GM18498 (cell line): ENCODE measurements at regions not wholly inside any gene's neighbourhood (a gene's known extent, or its start where the extent isn't known, plus 50 kb on each side); places are given as distances from the start of the nearest gene placed in this dataset.
A peak's percentile ranks its signal among the peaks of the same experiment; 100 is the strongest.

Experiments
- ATAC-seq: cut with Tn5 transposase; IDR thresholded peaks from one replicate; pipeline ENCODE4 v1.9.1; 2021; ENCODE audit warnings: mild to moderate bottlenecking, moderate library complexity; ENCODE audit not compliant: unreplicated experiment

DNA sequence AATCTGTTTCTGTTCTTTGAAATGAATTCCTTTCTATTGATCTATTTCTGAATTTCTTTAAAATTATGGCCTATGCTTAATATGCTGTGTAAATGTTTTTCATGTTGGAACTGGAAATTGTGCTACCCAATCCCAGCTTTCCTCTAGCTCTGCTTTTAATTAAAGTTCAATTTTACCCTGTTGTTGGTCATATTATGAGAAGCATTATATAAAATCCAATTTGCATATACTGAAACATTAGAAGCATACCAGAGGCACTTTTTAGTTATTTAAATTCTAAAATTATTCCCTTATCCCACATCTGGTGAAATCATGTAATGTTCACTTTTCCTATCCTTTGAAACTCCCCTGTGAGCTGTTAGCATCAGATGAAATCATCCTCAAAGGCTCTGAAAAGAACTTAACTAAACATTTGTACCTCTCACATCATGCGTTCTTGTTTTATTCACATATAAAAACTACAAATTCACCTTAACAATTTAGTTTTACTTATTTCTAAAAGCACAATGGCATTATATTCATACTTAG, 160.6 kb upstream of the COL21A1 start:
- no peak for ATAC-seq

DNA sequence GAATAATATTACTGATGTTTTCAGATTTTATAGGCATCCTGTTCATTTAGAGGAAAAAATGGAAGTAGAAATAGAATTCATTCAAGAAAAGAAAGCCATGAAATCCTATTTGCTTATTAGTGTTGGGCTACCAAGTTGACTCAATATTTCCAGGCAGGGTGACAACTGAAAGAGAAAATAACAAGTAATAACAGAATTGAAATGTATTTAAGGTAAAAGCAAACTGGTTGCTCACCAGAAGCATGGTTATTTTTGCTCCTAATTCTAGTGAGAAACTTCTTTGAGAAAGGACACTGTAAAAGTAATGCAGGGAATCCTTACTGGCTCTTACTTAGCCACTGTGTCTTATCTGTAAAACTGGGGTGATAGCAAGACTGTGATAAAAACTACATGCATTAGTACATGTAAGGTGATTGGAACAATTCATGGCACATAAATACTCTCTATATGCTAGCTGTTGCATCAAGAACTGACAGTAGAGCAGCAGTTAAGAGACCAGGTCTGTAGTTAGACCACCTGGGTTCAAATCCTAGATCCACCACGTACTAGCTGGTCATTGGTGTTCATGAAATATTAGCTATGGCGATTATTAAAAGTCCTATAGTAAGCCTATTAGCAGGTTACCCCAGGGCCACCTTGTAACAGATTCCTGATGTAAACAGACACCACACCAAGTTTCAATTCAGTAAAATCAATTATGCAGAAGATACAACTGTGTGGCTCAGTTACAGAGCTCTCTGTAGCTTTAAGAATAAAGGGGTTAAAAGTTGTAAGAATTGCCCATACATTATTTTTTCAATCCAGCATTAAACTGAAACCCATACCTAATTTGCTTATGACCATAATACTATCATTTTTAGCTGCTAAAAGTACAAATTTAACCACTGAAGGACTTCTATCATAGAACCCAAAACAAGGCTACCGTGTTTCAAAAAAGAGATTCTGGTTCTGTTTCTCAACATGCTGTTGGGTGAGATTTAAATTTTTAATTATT, 159.2 kb upstream of the COL21A1 start:
- peak; percentile 72 for ATAC-seq

DNA sequence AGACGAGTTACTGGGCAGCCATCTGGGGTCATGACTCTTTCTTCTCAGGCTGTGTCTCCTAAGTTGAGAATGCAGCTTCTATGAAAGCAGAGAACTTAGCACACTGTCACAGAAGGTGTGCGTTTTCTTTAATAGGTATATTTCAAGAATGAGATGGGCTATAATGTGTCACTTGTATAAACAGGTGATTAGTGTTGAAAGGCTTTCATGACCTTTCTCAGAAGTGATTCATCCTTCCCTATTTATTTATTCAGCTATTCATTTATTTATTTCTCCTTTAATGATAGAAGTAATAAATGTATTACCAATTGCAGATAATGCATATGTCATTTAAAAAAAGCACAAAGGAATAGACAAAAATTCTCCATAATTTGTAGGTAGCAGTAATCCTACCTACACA, 157.2 kb upstream of the COL21A1 start:
- no peak for ATAC-seq

DNA sequence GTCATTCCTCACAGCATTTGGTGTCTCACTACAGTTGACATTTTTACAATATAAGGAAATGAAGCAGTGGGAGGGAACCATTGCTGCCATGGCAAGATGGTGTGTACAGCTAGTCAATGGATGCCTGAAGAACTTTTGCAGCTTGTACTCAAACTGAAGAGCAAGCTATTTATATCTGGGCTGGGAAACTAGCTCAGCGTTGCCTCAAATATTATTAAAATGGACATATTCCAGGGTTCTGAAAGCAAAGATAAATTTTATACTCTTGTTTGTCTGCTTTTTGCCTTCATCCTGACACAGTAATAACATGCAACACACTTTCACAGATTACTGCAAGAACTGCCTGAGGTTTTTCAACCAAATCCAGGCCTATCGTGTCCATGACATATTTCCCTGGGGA, 156.4 kb upstream of the COL21A1 start:
- ATAC-seq: no peak

DNA sequence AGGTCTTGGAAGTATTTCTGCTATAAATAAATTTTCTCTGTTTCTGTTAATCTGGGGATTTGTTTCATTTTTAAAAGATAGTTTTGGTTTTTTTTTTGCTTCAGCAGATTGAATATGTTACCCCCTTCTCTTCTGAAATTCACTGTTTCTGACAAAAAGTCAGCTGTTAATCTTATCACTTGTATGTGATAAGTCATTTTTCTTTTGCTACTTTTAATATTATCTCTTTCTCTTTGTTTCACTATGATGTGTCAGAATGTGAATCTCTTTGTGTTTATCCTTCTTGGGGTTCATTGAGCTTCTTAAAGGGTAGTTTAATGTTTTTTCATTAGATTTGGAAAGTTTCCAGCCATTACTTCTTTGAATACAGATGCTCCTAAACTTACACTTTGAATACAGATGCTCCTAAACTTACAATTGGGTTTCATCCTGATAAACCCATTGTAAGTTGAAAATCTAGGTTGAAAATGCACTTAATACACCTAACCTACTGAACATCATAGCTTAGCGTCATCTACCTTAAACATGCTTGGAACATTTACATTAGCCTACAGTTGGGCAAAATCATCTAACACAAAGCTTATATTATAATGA, 154.2 kb upstream of the COL21A1 start:
- no peak for ATAC-seq

DNA sequence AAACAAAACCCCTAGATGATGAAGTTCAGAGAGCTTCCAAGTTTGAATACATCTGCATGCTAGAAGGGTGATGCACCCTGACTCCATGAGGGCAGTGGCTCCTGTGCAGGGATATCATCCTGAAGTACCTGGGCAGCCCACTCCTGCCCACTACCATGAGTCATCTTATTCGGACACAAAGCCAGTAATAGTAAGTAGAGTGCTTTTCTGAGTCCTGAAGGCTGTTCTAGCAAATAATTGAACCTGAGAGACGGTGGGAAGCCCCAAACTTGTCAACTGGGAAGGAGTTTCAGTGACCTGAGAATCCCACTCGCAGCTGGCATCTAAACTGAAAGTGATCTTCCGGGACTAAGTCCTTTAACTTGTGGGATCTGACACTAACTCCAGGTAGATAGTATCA, 152.9 kb upstream of the COL21A1 start:
- no peak for ATAC-seq

DNA sequence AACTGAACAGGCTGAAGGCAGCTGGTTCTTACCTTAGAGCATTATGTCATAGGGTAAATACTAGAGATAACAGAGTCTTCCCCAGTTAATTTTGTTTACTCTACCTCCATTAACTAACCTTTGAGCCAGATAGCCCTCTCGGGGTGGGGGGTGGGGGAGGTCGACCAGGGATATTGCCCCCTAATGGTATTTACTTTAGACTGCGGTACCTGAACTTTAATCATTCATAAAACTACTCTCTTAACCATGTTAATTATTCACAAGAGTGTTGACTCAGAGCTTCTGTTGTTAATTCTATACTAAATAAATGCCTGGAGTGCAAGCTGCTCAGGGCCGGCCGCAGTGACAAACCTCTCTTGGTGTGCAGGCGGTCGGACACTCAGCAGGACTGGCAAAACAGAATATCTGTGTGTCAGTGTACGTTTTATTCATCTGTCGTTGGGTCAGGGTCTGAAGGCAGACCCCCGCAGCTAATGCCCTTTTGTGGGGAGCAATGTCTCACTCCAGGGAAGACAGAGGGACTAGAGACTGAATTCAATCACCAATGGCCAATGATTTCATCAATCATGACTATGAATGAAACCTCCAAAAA, 152.4 kb upstream of the COL21A1 start:
- no peak for ATAC-seq

DNA sequence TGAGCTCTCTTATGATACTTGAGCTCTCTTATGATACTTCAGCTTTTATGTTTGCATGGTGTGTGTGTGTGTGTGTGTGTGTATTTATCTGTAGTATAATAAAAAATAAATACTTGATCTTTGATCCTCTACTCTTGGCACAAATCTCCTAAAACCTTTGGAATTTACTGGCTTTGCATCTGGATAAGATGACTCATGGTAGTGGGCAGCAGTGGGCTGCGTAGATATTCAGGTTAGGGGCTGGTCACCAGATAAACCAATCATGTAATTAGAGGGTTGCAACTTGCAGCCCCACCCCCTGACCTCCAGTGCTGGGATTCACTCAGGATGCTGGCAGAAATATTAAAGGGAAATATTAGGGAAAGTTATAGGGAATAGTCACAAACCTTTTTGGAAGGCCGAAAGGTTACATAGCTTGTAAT, 151.9 kb upstream of the COL21A1 start:
- ATAC-seq: no peak

DNA sequence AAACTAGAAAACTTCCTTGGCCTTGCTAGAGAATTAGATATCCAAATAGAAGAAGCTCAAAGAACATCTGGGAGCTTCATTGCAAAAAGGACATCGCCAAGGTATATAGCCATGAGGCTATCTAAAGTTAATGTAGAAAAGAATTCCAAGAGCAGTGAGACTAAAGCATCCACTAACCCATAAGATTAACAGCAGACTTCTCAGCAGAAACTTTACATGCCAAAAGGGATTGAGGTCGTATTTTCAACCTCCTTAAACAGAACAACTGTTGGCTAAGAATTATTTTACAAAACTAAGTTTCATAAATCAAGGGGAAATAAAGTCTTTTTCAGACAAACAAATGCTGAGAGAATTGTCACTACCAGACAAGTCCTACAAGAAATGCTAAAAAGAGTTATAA, 149.1 kb upstream of the COL21A1 start:
- ATAC-seq: no peak

DNA sequence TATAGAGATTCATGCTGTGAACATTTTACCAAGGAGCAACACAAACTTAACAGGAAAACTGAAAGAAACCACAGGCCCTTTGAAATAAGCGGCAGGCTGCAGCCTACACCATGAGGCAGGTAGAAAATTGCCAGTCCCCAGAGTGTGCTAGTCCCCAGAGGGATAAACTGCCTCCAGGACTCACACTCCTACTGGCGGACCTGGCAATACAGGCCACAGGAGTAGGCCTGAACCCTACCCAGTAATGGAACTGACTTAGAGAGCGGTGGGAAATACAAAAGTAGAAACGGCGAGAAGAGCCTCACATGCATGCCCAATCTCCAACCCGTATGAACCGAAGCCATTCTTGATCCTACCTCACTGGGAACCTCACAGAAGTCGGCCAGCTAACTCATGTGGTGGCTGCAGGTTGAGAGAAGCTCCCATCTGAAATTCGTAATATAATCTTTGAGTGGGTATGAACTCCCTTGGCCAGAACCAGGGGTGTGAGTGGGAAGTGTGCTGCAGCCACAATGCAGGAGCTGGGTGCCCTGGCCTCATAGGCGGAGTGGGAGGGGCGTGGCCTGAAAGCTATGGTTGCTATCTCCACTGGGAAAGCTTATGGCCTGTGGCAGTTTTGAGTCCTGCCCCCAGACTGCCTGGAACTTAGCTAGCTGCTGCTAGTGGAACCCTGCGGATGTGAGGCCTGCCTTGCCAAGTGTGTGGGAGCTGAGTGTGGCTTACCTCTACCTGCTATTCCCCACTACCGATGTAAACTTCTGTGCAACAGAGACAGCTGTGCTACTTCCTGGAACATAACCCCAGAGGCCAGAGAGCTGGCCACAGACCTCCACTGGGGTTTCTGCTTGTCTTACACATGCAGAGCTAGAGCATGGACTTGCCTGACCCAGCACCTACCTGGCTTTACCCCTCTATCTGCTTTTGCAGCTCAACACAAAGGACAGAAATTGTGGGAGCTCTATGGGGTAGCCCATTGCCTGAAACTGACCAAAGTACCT, 146.5 kb upstream of the COL21A1 start:
- no peak for ATAC-seq

DNA sequence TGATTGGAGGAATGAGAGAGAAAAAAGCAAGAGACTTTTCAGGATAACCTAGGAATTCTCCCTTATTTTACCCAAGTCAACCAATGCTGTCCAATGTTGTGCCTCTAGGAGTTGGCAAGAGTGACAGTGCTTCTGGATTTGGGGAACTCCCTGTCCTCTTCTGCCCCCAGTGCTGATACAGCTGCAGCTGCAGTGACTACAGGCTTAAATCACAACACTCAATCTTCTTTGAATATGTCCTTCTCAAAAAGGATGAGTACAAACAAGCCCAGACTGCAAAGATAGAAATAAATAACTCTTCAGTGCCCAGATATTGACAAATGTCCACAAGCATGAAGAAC, 141.0 kb upstream of the COL21A1 start:
- no peak for ATAC-seq

DNA sequence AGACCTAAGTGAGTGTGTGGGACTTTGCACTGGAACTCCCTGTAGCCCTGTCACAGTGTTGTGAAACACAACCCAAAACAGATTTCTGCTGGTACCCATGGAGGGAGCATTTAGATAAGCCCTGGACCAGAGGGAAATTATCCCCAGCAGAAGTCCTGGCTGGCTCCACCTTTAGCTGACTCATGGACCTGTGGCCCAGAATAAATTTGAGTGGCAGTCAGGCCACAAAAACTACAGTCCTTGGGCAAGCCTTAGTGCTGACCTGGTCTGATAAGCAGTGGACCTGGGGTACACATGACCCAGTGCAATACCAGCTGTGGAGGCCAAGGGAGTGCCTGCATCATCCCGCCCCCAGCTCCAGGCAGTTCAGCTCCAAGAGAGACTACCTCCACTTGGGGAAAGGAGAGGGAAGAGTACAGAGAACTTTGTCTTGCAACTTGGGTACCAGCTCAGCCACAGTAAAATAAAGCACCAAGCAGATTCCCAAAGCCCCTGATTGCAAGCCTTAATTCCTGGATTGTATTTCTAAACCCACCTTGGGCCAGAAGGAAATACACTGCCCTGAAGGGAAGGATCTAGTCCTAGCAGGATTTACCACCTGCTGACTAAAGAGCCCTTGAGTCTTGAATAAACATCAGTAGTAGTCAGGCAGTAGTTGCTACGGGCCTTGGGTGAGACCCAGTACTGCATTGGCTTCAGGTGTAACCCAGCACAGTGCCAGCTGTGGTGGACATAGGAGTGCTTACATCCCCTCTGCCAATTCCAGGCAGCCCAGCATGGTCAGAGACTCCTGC, 140.4 kb upstream of the COL21A1 start:
- ATAC-seq: no peak

DNA sequence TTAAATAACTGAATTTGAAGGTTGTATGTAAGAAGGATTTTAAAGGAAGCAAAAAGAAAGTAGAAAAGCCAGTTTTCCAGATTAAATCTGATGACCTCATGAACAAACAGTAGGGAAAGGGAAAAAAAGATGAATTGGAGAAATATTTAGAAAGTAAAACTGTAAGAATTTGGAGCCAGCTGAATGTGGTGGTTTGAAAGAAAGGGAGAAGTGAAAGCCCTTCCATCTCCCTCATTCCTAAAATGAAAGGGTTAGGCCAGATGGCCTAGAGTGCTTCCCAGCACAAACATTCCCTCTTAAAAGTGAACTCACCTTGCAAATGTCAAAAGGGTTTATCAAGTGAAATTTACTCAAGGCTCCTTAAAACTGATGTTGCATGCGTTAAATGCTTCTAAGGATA, 139.3 kb upstream of the COL21A1 start:
- ATAC-seq: no peak

DNA sequence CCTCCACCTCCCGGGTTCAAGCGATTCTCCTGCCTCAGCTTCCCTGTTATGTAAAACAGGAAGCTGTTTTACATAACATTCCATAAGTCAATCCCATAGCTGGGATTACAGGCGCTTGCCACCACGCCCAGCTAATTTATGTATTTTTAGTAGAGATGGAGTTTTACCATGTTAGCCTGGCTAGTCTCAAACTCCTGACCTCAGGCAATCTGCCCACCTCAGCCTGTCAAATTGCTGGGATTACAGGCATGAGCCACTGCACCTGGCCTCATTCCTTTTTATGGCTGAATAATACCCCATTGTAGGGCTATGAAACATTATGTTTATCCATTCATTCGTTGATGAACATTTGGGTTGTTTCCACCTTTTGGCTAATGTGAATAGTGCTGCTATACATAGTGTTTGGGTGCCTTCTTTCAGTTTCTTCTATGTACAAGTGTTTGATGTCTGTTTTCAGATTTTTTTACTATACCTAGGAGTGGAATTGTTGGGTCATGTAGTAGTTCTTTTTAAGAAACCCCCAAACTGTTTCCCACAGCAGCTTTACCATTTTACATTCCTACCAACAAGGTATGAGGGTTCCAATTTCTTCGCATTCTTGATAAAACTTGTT, 138.7 kb upstream of the COL21A1 start:
- no peak for ATAC-seq

DNA sequence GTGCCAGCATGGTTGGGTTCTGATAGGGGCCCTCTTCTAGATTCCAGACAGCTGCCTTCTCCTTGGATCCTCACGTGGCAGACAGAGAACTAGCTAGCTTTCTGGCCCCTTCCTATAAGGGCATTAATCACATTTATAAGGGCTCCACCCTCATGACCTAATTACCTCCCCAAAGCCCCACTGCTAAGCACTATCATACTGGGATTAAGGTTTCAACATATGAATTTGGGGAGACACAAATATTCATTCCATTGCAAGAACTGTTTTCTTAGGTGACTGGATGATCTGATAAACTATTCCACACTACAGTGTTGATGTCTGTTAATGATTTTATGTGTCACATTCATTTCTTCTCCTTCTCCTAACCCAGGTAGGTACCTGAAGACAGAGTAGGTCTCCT, 135.8 kb upstream of the COL21A1 start:
- no peak for ATAC-seq

DNA sequence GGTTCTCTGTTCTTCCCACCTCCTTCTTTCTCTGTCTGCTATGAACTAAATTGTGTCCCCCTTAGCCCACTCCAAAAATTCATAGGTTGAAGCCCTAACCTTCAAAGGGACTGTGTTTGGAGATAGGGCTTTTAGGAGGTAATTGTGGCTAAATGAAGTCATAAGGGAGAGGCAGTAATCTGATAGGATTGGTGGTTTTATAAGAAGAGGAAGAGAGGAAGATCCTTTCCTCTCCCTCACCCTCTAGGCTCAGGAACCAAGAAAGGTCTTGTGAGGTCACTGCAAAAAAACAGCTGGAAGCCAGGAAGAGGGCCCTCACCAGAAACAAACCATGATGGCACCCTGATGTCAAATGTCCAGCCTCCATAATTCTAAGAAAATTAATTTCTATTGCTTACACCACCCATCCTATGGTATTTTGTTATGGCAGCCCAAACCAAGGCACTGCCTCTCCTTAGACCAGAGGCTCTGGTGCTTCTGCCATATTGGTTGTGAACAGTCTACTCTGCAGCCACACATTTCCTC, 135.1 kb upstream of the COL21A1 start:
- no peak for ATAC-seq

DNA sequence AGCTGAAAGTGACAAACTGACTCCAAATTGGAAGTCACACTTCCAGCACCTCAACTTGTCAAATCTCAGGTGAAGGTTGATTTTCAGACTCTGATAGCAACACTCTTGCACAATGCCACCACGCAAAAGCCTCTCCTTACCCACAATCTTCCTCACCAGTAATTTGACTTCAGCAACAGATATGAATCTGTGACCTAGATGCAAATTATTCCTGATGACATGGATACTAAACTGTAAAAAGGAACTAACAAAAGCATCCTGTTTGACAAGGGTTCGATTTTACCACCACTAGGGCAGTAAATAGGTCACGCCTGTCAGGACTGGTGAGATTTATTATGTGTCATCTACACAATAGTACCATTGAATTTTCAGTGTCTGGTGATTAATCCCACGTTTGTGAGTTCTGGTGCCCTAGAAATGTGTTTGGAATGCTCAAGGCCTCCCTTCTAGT, 134.4 kb upstream of the COL21A1 start:
- ATAC-seq: no peak

DNA sequence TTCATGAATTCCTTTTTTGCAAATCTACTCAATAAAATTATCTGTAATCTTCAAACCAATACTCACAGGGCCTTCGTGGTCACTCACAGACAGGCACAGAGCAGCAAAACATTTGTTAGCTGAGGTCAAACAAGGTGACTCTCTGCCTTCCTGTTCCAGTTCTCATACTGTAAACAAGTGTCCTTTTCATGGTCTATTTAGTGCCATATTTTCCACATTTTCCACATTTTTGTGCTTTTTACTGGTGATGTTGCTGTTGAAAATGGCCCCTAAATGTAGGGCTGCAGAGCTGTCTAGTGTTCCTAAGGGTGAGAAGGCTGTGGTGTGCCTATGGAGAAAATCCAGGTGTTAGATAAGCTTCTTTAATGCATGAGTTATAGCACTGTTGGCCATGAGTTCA, 133.1 kb upstream of the COL21A1 start:
- no peak for ATAC-seq

DNA sequence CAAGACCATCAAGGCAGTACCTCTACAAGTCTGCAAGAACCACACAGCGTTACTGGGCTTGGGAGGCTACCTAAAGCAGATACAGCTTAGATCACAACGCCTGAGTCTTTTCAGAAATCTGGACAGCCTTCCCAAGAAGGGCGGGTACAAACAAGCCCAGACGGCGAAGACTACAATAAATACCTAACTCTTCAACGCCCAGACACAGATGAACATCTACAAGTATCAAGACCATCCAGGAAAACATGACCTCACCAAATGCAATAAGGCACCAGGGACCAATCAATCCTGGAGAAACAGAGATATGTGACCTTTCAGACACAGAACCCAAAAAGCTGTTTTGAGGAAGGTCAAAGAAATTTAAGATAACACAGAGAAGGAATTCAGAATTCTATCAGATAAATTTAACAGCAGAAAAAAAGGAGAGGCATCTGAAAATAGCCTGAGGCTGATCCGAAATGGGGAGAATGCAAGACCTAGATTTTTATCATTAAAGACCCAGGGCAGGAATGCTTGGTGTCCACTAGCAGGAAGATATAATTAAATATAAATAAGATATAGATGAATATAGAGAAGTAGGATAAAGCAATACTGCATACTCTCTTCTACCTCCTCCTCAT, 131.7 kb upstream of the COL21A1 start:
- ATAC-seq: no peak
